C4-2B (cell line): ENCODE measurements at regions not wholly inside any gene's neighbourhood (a gene's known extent, or its start where the extent isn't known, plus 50 kb on each side); places are given as distances from the start of the nearest gene placed in this dataset.

ENCODE experiments used
- CTCF ChIP-seq: fragments of 450-650 bp; conservative IDR thresholded peaks from 2 replicates; pipeline ENCODE4 v1.5.1; 2017; ENCODE audit warnings: mild to moderate bottlenecking
- ZFX ChIP-seq: fragments of 450-650 bp; IDR thresholded peaks from 2 replicates; pipeline ENCODE4 v1.6.1; 2017

GRCh38 chr15:47652328-47652727 is 65.0 kb upstream of the SEMA6D start:
- TF ChIP-seq CTCF, result no peak
- no peak for TF ChIP-seq ZFX
